ENCODE measurements at regions not wholly inside any gene's neighbourhood (a gene's known extent, or its start where the extent isn't known, plus 50 kb on each side); places are given as distances from the start of the nearest gene placed in this dataset.

DNA sequence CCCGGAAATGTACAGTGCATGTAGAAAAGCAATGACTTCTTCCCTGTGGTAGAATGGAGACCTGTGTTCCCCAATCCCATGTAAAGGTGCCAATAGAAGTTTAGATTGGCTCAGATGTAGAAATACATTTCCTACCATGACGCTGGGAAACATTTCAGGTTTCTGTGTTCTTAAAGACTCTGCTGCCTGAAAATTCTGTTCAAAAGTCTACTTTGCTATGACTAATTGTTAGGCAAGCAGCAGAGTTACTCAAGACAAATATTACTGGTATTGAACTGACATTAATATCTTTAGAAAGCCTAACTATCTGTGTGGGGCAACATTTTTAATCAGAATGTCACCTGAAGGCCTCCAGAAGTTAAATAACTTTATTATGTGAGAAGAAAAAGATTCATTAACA, 75.5 kb upstream of the ELL2 start:
- TF ChIP-seq, protein P1, sequence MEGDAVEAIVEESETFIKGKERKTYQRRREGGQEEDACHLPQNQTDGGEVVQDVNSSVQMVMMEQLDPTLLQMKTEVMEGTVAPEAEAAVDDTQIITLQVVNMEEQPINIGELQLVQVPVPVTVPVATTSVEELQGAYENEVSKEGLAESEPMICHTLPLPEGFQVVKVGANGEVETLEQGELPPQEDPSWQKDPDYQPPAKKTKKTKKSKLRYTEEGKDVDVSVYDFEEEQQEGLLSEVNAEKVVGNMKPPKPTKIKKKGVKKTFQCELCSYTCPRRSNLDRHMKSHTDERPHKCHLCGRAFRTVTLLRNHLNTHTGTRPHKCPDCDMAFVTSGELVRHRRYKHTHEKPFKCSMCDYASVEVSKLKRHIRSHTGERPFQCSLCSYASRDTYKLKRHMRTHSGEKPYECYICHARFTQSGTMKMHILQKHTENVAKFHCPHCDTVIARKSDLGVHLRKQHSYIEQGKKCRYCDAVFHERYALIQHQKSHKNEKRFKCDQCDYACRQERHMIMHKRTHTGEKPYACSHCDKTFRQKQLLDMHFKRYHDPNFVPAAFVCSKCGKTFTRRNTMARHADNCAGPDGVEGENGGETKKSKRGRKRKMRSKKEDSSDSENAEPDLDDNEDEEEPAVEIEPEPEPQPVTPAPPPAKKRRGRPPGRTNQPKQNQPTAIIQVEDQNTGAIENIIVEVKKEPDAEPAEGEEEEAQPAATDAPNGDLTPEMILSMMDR (IDR thresholded peaks at IDR 0.05; ENCODE audit: low read length): no peak
- TF ChIP-seq EZH2 (IDR thresholded peaks at IDR 0.05; ENCODE audit: borderline replicate concordance, low read length): no peak
